Endothelial cell of umbilical vein (primary cell): ENCODE measurements at regions not wholly inside any gene's neighbourhood (a gene's known extent, or its start where the extent isn't known, plus 50 kb on each side); places are given as distances from the start of the nearest gene placed in this dataset.

Experiments used
- CTCF ChIP-seq, 2 donors: IDR thresholded peaks; 1 replicate in 1 of 2; 2 replicates in 1 of 2; pipeline ENCODE4 v1.5.1; 2011; ENCODE audit warnings: low read length in 2 of 2, mild to moderate bottlenecking in 2 of 2, moderate library complexity in 2 of 2, control low read depth in 1 of 2, inconsistent platforms in 1 of 2, low read depth in 1 of 2; ENCODE audit not compliant: insufficient read depth in 1 of 2; ENCODE audit errors: extremely low read depth in 1 of 2
- EZH2 ChIP-seq: IDR thresholded peaks from 2 replicates; pipeline ENCODE4 v1.6.1; 2012; ENCODE audit warnings: borderline replicate concordance, low read depth, mild to moderate bottlenecking, moderate library complexity, low read length, inconsistent platforms; ENCODE audit not compliant: severe bottlenecking
- JUN ChIP-seq: IDR thresholded peaks from 2 replicates; pipeline ENCODE4 v1.6.1; 2011; ENCODE audit warnings: borderline replicate concordance, low read depth; ENCODE audit not compliant: insufficient read length, insufficient read depth
- MAX ChIP-seq: IDR thresholded peaks from 2 replicates; pipeline ENCODE4 v1.6.1; 2011; ENCODE audit not compliant: insufficient read depth, insufficient read length
- MYC ChIP-seq: IDR thresholded peaks from one replicate; pipeline ENCODE4 v1.6.1; 2011; ENCODE audit warnings: mild to moderate bottlenecking, low read depth, low read length
- POLR2A ChIP-seq: IDR thresholded peaks from 2 replicates; pipeline ENCODE4 v1.6.1; 2012; ENCODE audit warnings: low read depth, mild to moderate bottlenecking, control low read depth, low read length
- POLR2AphosphoS5 ChIP-seq: IDR thresholded peaks from 2 replicates; pipeline ENCODE4 v1.6.1; 2012; ENCODE audit warnings: low read depth, mild to moderate bottlenecking, control low read depth, low read length, moderate library complexity; ENCODE audit not compliant: insufficient read depth

GRCh38 chr20:48198929-48199451 is 413.7 kb upstream of the SULF2 start:
- TF ChIP-seq JUN: no peak
- TF ChIP-seq EZH2: no peak
- no peak for TF ChIP-seq POLR2AphosphoS5
- no peak for TF ChIP-seq MAX
- no peak for TF ChIP-seq CTCF (IDR thresholded peaks at IDR 0.05; ENCODE audit: extremely low read depth in 1 of 2, insufficient read depth in 1 of 2, low read depth in 1 of 2, low read length in 2 of 2)
- no peak for TF ChIP-seq POLR2A
- no peak for TF ChIP-seq MYC
